ENCODE measurements at regions not wholly inside any gene's neighbourhood (a gene's known extent, or its start where the extent isn't known, plus 50 kb on each side); places are given as distances from the start of the nearest gene placed in this dataset.

DNA sequence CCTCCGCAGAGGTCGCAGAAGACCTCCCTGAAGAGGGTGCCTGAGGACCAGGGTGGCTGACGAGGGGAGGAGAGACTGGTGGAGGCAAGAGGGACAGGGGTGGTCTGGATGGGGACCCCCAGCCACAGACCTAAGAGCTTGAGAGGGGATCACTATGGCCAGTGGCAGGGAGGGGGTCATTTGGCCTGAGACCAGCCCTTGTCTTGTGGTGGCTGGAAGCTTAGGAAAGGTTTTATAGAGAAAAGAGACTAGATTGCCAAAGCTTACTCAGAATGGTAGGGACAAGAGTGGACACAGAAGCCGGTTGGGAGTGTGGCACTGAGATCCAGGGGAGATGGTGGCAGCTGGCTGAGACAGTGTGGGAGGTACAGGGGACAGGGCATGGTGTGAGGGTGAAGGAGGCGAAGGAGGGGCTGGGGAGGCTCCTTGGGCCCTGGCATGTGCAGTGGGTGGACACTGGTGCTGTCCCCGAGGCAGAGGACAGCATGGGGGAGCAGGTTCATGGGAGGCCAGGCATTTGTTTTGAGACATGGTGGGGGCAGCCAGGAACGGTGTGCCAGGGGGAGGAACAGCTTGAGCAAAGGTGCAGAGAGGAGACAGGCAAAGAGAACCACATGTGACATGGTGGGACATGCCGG lies 123.0 kb downstream of the C9orf50 start:
- no peak for DNase-seq (ENCODE audit: extremely low read depth, low read depth)
- TF ChIP-seq, protein P1, sequence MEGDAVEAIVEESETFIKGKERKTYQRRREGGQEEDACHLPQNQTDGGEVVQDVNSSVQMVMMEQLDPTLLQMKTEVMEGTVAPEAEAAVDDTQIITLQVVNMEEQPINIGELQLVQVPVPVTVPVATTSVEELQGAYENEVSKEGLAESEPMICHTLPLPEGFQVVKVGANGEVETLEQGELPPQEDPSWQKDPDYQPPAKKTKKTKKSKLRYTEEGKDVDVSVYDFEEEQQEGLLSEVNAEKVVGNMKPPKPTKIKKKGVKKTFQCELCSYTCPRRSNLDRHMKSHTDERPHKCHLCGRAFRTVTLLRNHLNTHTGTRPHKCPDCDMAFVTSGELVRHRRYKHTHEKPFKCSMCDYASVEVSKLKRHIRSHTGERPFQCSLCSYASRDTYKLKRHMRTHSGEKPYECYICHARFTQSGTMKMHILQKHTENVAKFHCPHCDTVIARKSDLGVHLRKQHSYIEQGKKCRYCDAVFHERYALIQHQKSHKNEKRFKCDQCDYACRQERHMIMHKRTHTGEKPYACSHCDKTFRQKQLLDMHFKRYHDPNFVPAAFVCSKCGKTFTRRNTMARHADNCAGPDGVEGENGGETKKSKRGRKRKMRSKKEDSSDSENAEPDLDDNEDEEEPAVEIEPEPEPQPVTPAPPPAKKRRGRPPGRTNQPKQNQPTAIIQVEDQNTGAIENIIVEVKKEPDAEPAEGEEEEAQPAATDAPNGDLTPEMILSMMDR (IDR thresholded peaks at IDR 0.05; ENCODE audit: low read depth, low read length), result no peak

DNA sequence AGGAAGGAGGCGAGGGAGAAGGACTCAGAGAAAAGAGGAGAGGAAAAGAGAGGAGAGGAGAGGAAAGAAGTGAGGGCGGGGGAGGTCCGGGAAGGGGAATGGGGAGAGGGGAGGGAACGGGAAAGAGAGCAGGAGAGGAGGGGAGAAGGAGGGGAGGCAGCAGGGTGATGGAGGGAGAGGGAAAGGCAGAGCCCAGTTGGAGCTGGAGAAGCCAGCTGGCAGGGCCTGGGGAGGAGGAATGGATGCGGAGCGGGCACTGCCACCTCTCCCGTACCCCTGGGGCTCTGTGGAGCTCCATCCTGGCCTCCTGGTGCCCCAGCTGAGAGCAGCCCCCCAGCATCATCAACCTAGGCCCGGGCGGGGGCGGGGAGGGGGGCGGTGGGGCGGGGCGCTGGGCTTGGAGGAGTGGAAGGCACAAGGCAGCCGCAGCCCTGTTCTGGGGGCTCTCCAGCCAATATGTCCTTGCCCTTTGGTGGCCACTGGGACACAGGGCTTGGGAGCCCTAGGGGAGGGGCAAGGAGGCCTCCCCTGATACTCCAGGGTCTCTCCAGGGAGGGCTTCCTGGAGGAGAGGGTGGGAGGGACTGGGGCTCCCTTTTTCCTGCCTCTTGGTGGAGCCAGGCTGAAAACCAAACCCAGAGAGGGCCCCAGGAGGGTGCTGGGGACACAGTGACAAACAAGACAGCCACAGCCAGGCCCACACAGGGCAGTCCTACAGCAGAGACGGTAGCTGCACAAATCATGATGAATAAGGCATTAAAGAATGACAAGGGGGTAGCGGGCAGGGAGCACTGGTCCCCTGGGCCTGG lies 123.7 kb downstream of the C9orf50 start:
- TF ChIP-seq, protein P1 (IDR thresholded peaks at IDR 0.05; ENCODE audit: low read depth, low read length), result no peak; the same call in none of the 2 replicates
- no peak for DNase-seq (ENCODE audit: extremely low read depth, low read depth)

DNA sequence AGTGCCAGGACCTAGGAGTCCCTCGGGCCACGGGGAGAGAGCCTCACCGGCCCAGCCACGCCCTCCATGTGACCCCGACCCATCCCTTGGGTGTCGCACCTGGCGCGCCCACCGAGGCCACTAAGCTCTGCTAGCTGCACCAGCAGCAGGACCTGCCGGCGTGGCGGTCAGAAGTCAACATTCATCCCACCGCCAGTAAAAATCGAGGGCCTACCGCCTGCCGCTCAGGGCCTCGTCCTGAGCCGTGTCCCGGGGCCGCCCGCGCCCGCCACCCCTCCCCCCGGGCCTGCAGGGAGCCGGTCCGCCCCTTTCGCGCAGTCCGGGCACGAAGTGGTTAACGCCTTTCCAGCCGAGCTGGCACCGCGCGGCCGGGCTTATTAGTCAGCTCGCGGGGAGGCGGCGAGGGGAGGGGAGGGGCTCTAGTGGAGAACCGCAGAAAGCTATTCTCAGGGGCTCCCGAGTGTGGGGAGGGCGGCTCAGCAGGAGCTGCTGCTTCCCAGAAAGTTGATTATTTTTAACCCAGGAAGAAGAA lies 124.4 kb downstream of the C9orf50 start:
- DNase-seq (ENCODE audit: extremely low read depth, low read depth), result peak; percentile 86
- TF ChIP-seq, protein P1 (IDR thresholded peaks at IDR 0.05; ENCODE audit: low read depth, low read length), result no peak

- peak; percentile 68 for DNase-seq (ENCODE audit: extremely low read depth, low read depth)
- TF ChIP-seq, protein P1 (IDR thresholded peaks at IDR 0.05; ENCODE audit: low read depth, low read length), result no peak
Observed at GRCh38 chr9:129495620-129496472, 125.1 kb downstream of the C9orf50 start.

DNA sequence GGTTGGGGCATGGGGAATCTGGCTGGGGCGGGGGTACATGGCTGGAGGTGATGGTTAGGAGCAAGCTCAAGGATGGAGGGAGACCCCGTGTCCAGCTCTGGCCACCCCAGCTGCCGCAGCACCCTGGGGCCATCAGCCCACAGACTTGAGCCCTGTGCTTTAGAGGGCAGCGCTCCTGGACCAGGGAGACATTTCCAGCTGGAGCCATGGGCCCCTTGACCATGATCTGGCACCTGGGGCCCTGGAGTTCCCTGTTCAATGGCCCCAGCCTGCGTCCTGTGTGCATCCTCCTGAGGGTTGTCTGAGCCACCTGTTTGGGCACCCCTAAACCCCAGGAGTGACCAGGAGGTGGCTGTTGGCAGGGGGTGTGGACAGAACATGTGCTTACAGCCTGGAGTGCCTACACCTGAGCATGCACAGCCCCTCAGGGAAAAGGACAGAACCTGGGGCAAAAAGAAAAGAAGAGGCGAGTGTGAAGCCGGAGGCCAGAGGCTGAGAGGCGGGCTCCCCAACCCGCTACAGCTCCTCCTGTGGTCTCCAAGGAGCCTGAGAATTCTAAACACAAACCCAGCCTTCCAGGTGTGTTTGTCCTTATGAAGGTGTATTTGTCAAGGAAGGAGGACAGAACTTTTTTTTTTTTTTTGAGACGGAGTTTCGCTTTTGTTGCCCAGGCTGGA lies 126.7 kb downstream of the C9orf50 start:
- TF ChIP-seq, protein P1 (IDR thresholded peaks at IDR 0.05; ENCODE audit: low read depth, low read length), result no peak
- no peak for DNase-seq (ENCODE audit: extremely low read depth, low read depth)

GRCh38 chr9:129493706-129494047 lies 127.2 kb downstream of the C9orf50 start:
- DNase-seq (ENCODE audit: extremely low read depth, low read depth), result no peak
- TF ChIP-seq, protein P1 (IDR thresholded peaks at IDR 0.05; ENCODE audit: low read depth, low read length), result no peak

Data from AG09319 (cell line).